Tibial artery (tissue), 4 donors: ENCODE measurements at regions not wholly inside any gene's neighbourhood (a gene's known extent, or its start where the extent isn't known, plus 50 kb on each side); places are given as distances from the start of the nearest gene placed in this dataset.
"Not testable (repeated sequence)": the region's sequence is repeated elsewhere in the genome, so short reads cannot be mapped to it uniquely, and the experiment has no call there.

ENCODE experiments used
- DNase-seq, 2 donors: peaks; one replicate each; pipeline ENCODE4 v3.0.0-alpha.2; 2019
- H3K27ac ChIP-seq, 2 donors: fragments of 200-600 bp; sonication (generic) in 1 of 2; 1 replicate in 1 of 2; 2 replicates in 1 of 2; pipeline ENCODE4 v1.5.1; 2018 to 2019; ENCODE audit warnings: mild to moderate bottlenecking in 1 of 2
- H3K27me3 ChIP-seq, 2 donors: fragments of 200-600 bp; sonication (generic) in 1 of 2; one replicate each; pipeline versions ENCODE4 v1.5.1 to v1.6.0; 2016 to 2019
- H3K36me3 ChIP-seq, 3 donors: fragments of 200-600 bp; sonication (generic) in 2 of 3; one replicate each; pipeline ENCODE4 v1.5.1; 2016 to 2019; ENCODE audit warnings: mild to moderate bottlenecking in 2 of 3
- H3K4me1 ChIP-seq, 4 donors: fragments of 200-600 bp; sonication (generic) in 2 of 4; 1 replicate in 3 of 4; 2 replicates in 1 of 4; pipeline ENCODE4 v1.5.1; 2016 to 2019
- H3K4me3 ChIP-seq, 2 donors: fragments of 200-600 bp; sonication (generic) in 1 of 2; 1 replicate in 1 of 2; 2 replicates in 1 of 2; pipeline ENCODE4 v1.5.1; 2018 to 2019; ENCODE audit warnings: mild to moderate bottlenecking in 2 of 2
- H3K9me3 ChIP-seq, 3 donors: fragments of 200-600 bp; sonication (generic) in 1 of 3; one replicate each; pipeline ENCODE4 v1.5.1; 2016 to 2019
- CTCF ChIP-seq, 2 experiments: fragments of 200-600 bp in 1 of 2; fragments of 450-650 bp in 1 of 2; IDR thresholded peaks; one replicate each; pipeline ENCODE4 v1.5.1; 2017 to 2019; ENCODE audit warnings: antibody characterized with exemption in 2 of 2, mild to moderate bottlenecking in 1 of 2, moderate library complexity in 1 of 2
- intact Hi-C: fragments of 100-400 bp; cut with DNase I; formaldehyde crosslinking; loops from one replicate; pipeline ENCODE4 v1.15.0; 2023; ENCODE audit warnings: low total_unique reads

DNA sequence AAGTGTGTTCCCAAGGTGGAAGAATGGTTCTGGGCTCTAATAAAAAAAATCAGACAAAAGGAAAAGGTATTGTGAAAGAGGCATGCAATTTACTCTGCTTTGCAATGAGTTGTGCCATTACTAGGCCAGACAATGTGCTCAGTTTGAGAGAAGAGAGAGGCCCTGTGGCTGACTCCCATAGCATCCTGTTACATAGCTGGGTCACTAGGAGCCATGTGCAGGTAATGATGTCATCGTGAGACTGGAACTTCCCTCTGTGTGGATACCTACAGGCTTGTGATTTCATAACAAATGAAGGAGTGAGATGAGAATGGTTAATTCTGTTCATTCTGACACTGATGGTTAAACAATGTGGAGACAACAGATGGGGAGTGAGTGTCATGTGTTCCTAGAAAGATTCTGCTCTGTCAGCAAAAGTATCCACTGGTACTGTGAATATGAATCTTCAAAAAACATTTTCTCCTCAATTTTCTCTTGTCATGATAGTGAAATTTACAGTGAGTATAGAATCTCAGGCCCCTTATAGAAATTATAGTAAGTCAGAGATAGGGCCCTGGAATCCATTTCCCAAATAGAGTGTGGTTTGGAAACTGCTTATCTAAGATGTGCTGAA is 648.7 kb upstream of the DPPA4 start:
- no peak for TF ChIP-seq CTCF (IDR thresholded peaks at IDR 0.05)
- no peak for DNase-seq
- intact Hi-C loops = no loop called here
- Histone ChIP-seq H3K9me3 (no peaks in the 10 kb centered on the region), H3K4me3 (no peak overlapping the region), H3K4me1 (peaks cover 0 to 10% (median 0%) of the 10 kb centered on the region in 4 donors), H3K27ac (no peak overlapping the region), H3K36me3 (no peaks in the 10 kb centered on the region), H3K27me3 (no peaks in the 10 kb centered on the region)

- no peak overlapping the region for H3K27ac ChIP-seq
Observed at GRCh38 chr3:109994853-109995252, 657.5 kb upstream of the DPPA4 start.

GRCh38 chr3:109995377-109995776 is 658.0 kb upstream of the DPPA4 start:
- DNase-seq = no peak
- intact Hi-C loops = no loop called here
- no peaks in the 10 kb centered on the region for H3K4me1 ChIP-seq
- no peaks in the 10 kb centered on the region for H3K27me3 ChIP-seq
- H3K36me3 ChIP-seq = no peaks in the 10 kb centered on the region
- H3K9me3 ChIP-seq = no peaks in the 10 kb centered on the region
- no peak overlapping the region for H3K4me3 ChIP-seq
- TF ChIP-seq CTCF (IDR thresholded peaks at IDR 0.05) = no peak
- H3K27ac ChIP-seq = no peak overlapping the region

More at GRCh38 chr3:109994853-109995252, 657.5 kb upstream of the DPPA4 start:
- Histone ChIP-seq H3K4me1 (no peaks in the 10 kb centered on the region), H3K4me3 (no peak overlapping the region), H3K27me3 (no peaks in the 10 kb centered on the region), H3K36me3 (no peaks in the 10 kb centered on the region), H3K9me3 (no peaks in the 10 kb centered on the region)
- intact Hi-C loops = no loop called here
- DNase-seq = no peak
- TF ChIP-seq CTCF (IDR thresholded peaks at IDR 0.05) = no peak

DNA sequence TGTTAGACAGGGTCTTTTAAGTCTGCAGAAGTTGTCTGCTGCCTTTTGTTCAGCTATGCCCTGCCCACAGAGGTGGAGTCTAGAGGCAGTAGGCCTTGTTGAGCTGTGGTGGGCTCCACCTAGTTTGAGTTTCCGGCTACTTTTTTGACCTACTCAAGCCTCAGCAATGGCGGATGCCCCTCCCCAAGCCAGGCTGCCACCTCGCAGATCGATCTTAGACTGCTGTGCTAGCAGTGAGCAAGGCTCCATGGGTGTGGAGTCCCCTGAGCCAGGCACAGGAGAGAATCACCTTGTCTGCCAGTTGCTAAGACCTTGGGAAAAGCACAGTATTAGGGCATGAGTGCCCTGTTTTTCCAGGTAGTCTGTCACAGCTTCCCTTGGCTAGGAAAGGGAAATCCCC is 664.6 kb upstream of the DPPA4 start:
- H3K4me1 ChIP-seq, DNase-seq, H3K27me3 ChIP-seq, H3K9me3 ChIP-seq, intact Hi-C loops, H3K27ac ChIP-seq, H3K36me3 ChIP-seq, H3K4me3 ChIP-seq: not testable (repeated sequence)

DNA sequence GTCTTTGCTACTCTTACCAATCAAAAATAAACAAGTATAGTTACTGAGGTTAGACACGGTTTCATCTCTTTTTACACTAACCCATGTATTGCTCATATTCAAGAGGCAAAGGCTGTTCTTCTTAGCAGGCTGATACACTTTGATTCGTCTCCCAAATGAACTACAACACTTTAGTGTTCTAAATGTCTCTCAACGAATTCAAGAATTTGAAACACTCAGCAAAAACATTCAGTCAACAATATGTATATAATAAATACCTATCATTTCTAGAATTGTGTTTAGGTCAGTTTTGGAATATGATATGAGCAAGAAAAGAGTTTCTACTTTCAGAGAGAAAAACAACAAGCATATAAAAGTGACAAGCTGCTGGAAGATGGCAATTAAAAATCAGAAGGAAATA is 669.6 kb upstream of the DPPA4 start:
- H3K27me3 ChIP-seq = no peaks in the 10 kb centered on the region
- no peak overlapping the region for H3K27ac ChIP-seq
- intact Hi-C loops = no loop called here
- no peak for DNase-seq
- no peaks in the 10 kb centered on the region for H3K36me3 ChIP-seq
- no peaks in the 10 kb centered on the region for H3K4me1 ChIP-seq
- TF ChIP-seq CTCF (IDR thresholded peaks at IDR 0.05) = no peak
- no peak overlapping the region for H3K4me3 ChIP-seq
- no peaks in the 10 kb centered on the region for H3K9me3 ChIP-seq

DNA sequence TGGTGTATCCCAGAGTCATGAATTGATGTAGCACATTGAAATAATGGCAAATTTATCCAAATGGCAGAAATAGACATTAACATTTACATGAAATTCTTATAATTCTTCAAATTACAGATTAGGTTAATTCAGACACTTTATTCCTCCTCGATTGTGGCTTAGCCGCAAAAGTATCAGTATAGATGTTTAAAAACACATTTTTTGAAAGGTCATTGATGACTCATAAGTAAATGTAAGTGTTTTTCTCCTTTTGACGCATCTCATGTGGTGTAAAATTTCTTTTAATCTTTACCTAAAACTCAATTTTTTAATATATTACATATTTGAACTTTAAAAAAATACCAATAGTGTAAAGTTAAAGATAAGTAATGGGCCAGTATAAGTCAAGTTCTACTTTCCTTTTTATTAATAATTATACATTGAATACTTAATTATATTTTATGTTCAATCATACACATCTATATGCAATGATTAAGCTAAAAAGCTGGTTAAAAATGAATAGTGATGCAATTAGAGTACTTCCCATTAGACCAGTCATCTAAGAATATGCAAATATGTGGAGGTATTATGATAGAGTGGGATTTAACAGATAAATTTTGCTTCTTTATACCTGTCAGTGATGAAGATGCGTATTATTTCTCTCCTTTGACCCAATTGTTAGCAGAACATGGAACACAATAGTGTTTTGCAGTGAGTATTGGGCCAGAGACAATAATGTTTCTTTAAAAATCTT is 678.1 kb upstream of the DPPA4 start:
- DNase-seq = no peak
- H3K4me3 ChIP-seq = no peak overlapping the region
- no peaks in the 10 kb centered on the region for H3K9me3 ChIP-seq
- no peaks in the 10 kb centered on the region for H3K27me3 ChIP-seq
- no peak for TF ChIP-seq CTCF (IDR thresholded peaks at IDR 0.05)
- no peak overlapping the region for H3K27ac ChIP-seq
- peaks cover 0 to 9% (median 4%) of the 10 kb centered on the region in 4 donors for H3K4me1 ChIP-seq
- no peaks in the 10 kb centered on the region for H3K36me3 ChIP-seq
- intact Hi-C loops = no loop called here
